ENCODE measurements at regions not wholly inside any gene's neighbourhood (a gene's known extent, or its start where the extent isn't known, plus 50 kb on each side); places are given as distances from the start of the nearest gene placed in this dataset.

DNA sequence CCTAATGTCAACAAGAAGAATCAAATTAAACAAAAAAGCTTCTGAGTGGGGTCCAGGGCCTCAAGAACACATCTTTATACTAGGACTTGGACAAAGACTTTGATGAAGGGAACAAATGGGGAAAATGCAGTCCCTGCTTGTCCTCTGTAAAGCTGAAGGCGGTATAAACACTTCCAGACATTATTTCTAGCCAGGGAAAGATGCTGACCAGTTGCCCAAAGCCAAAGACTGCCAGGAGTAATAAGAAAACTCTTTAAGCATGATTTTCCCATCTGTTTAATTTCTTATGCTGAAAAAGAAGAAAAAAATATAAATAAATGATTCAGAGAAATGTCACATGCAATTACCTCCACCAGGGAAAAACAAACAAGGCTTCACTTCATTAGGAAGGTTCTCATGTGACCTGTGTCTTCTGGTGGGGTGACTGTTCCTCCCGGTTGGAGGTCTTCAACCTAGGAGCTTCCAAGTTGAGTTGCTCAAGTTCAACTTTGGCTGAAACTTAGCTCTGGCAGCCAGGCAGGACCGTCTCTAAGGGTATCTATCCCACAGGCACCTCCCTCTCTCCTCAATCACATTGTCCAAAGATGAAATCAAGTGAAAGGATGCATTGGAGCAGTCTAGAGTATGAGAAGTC, 65.2 kb upstream of the KCNE2 start:
- DNase-seq (ENCODE audit: insufficient read length, low spot score), result no peak
- no peak for FAIRE-seq
- TF ChIP-seq POU2F2 (IDR thresholded peaks at IDR 0.05; ENCODE audit: low read depth, low read length) (no peak), POLR2AphosphoS5 (IDR thresholded peaks at IDR 0.05; ENCODE audit: low read depth, low read length) (no peak), PAX5 (IDR thresholded peaks at IDR 0.05; ENCODE audit: insufficient read depth, low read length, severe bottlenecking) (no peak)

DNA sequence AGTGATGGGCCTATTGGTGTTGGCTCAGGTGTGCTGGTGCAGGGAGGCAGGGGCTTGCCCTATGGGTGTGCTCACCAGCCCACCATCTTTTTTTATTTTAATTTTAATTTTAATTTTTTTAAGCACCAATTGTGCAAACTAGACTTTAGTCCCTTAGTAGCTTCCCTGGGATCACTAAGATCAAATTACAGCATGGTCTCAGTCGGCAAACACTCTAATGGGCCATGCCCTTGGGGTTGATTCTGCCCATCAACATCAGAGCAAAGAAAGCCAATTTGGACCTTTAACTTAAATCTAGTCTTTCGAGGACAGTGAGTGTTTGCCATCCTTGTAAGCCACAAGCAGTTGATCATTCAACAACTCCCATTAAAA, 64.7 kb upstream of the KCNE2 start:
- TF ChIP-seq POU2F2 (IDR thresholded peaks at IDR 0.05; ENCODE audit: low read depth, low read length) (no peak), POLR2AphosphoS5 (IDR thresholded peaks at IDR 0.05; ENCODE audit: low read depth, low read length) (no peak), PAX5 (IDR thresholded peaks at IDR 0.05; ENCODE audit: insufficient read depth, low read length, severe bottlenecking) (no peak), POLR2A (IDR thresholded peaks at IDR 0.05; ENCODE audit: low read depth, low read length) (no peak), TAF1 (IDR thresholded peaks at IDR 0.05; ENCODE audit: low read depth, low read length) (no peak), SPI1 (IDR thresholded peaks at IDR 0.05; ENCODE audit: low read depth, low read length) (no peak)
- no peak for DNase-seq (ENCODE audit: insufficient read length, low spot score)
- no peak for FAIRE-seq

DNA sequence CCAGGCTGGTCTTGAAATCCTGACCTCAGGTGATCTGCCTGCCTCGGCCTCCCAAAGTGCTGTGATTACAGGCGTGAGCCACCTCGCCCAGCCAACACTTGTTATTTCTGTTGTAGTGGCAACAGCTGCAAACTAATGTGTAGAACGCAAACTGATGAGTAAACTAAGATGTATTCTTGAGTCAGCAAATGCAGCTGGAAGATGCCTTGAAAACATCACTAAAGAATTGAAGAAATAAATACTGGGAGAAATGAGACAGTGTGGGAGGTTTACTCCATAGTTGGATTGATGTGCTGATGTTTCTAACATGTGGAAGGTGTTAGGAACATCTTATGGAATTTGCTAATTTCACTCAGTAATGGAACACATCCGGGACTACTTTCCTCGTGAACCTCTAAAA, 61.3 kb upstream of the KCNE2 start:
- no peak for DNase-seq (ENCODE audit: insufficient read length, low spot score)
- FAIRE-seq, result no peak
- TF ChIP-seq POLR2A (IDR thresholded peaks at IDR 0.05; ENCODE audit: low read depth, low read length) (no peak), TAF1 (IDR thresholded peaks at IDR 0.05; ENCODE audit: low read depth, low read length) (no peak), PAX5 (IDR thresholded peaks at IDR 0.05; ENCODE audit: insufficient read depth, low read length, severe bottlenecking) (no peak), SPI1 (IDR thresholded peaks at IDR 0.05; ENCODE audit: low read depth, low read length) (no peak), POLR2AphosphoS5 (IDR thresholded peaks at IDR 0.05; ENCODE audit: low read depth, low read length) (no peak)

DNA sequence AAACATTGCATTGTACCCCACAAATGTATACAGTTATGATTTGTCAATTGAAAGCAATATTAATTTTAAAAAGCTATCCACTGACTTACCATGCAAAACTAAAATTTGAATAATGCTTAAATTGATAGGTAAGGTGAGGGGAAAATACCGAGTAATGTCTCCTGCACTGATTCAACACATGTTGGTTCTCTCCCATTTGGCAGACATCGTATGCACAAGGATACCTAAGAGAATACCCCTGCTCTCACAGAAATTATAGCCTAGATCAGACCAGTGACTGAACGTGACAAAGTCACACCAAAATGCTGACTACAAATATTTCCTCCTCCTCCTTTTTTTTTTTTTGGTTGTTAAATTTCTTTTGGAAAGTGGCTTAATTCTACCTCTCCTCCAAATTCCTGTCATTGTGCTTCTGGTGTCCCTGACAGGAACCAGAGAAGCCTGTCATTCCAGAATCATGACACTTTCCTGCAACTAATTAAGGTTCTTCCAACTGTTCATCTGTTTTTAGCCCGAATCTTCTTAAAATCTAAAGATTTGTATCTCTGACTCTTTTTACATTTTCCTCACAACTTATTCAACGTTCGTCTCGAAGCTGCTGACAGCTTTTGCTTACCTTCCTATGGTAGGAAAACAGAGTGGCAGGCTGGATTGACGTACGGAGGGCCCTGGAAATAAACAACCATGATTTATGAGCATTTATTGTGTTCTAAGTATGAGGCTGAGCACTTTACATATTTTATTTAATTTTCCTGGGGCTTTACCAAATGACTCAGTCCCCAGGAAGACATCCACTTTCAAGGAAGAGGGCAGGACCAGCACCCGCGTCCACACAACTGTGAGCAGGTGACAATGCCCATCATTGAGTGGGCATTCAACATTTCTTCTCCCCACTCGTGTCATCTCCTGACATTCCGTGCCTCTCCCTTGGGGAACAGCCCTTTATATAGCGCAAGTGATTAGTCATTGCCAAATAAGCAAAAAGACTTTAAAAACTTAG, 57.9 kb upstream of the KCNE2 start:
- no peak for DNase-seq (ENCODE audit: insufficient read length, low spot score)
- TF ChIP-seq SPI1 (IDR thresholded peaks at IDR 0.05; ENCODE audit: low read depth, low read length), result no peak
- TF ChIP-seq POLR2AphosphoS5 (IDR thresholded peaks at IDR 0.05; ENCODE audit: low read depth, low read length), result no peak
- TF ChIP-seq POU2F2 (IDR thresholded peaks at IDR 0.05; ENCODE audit: low read depth, low read length), result no peak
- no peak for TF ChIP-seq PAX5 (IDR thresholded peaks at IDR 0.05; ENCODE audit: insufficient read depth, low read length, severe bottlenecking)
- no peak for TF ChIP-seq TAF1 (IDR thresholded peaks at IDR 0.05; ENCODE audit: low read depth, low read length)
- no peak for TF ChIP-seq POLR2A (IDR thresholded peaks at IDR 0.05; ENCODE audit: low read depth, low read length)
- FAIRE-seq, result no peak

DNA sequence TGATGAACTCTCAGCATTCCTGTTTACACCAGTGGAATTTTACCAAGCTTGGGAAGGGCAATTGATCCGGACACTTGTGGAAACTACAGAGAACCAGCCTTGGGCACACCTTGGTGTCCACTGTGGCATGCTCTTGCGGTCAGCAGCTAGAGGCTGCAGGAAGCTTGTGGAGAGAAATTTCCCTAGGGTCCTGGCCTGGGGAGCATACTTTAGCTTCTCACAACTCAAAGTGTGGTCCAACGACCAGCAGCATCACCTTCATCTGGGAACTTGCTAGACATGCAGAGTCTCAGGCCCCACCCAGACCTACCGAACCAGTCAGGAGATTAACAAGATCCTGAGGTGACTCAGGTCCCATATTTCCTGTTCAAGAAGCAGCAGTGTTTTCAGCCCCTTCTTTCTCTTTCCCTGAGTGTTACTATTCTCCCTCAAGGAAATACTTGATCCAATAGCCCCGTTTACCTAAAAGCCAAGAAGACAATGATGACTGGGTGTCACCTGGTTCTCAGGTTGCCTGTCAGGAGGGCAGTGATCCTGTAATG, 55.7 kb upstream of the KCNE2 start:
- FAIRE-seq (no peak), DNase-seq (ENCODE audit: insufficient read length, low spot score) (no peak)
- TF ChIP-seq SPI1 (IDR thresholded peaks at IDR 0.05; ENCODE audit: low read depth, low read length) (no peak), TAF1 (IDR thresholded peaks at IDR 0.05; ENCODE audit: low read depth, low read length) (no peak), POU2F2 (IDR thresholded peaks at IDR 0.05; ENCODE audit: low read depth, low read length) (no peak), POLR2A (IDR thresholded peaks at IDR 0.05; ENCODE audit: low read depth, low read length) (no peak), PAX5 (IDR thresholded peaks at IDR 0.05; ENCODE audit: insufficient read depth, low read length, severe bottlenecking) (no peak), POLR2AphosphoS5 (IDR thresholded peaks at IDR 0.05; ENCODE audit: low read depth, low read length) (no peak)

DNA sequence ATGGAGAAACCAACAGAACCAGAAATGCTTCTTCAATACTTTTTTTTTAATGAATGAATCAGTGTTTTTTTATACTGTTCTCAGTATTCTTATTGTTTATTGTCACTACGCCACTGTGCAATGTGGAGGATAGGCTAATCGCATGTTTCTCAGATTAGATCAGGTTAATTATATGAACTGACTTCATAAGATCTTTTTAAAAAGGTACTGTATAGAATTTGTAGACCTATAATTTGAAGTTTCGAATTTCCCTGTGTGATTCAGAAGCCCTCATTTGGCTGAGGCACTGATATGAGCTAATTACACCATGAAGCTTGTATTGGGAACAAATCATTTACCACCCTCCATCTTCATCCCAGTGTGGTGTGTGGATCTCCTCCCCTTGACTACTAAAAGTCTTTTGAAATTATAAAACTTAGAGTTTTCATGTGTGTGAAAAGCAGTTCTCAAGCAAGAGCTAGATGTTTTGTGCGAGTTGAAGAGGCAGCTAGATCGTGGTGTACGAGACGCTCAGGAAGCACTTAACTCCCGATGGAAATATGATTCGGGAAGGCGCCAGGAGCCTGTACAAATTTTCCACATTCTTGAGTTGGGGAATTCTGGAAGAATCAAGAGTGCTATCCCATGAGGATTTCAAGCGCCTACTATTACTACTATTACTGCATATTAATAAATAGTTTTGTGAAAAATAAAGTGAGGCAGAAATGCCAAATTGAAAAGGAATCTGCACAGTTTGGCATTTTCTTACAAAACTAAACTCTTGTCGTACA, 52.1 kb upstream of the KCNE2 start:
- no peak for DNase-seq (ENCODE audit: insufficient read length, low spot score)
- FAIRE-seq, result no peak
- TF ChIP-seq POLR2A (IDR thresholded peaks at IDR 0.05; ENCODE audit: low read depth, low read length), result no peak
- TF ChIP-seq TAF1 (IDR thresholded peaks at IDR 0.05; ENCODE audit: low read depth, low read length), result no peak
- no peak for TF ChIP-seq SPI1 (IDR thresholded peaks at IDR 0.05; ENCODE audit: low read depth, low read length)
- no peak for TF ChIP-seq POU2F2 (IDR thresholded peaks at IDR 0.05; ENCODE audit: low read depth, low read length)
- no peak for TF ChIP-seq PAX5 (IDR thresholded peaks at IDR 0.05; ENCODE audit: insufficient read depth, low read length, severe bottlenecking)
- no peak for TF ChIP-seq POLR2AphosphoS5 (IDR thresholded peaks at IDR 0.05; ENCODE audit: low read depth, low read length)

DNA sequence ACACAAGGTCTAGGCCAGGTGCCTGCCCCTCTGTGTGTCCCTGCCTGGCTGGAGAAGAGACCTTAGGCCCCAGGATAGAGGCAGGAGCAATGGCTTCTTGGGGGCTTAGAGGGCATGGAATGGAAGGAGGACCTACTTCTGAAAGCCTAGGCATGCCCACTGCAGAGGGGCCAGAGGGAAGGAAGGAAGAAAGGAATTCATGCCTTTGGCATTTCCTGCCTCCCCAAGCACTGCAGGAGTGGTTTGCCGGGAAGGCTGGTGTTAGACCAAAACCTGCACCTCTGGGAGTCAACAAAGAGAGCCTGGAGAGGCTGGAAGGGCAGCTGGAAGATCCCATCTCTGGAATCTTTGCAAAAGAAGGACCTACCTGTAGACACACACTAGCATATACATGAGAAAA, 50.7 kb upstream of the KCNE2 start:
- FAIRE-seq (no peak), DNase-seq (ENCODE audit: insufficient read length, low spot score) (no peak)
- TF ChIP-seq POU2F2 (IDR thresholded peaks at IDR 0.05; ENCODE audit: low read depth, low read length), result no peak
- no peak for TF ChIP-seq SPI1 (IDR thresholded peaks at IDR 0.05; ENCODE audit: low read depth, low read length)
- no peak for TF ChIP-seq POLR2A (IDR thresholded peaks at IDR 0.05; ENCODE audit: low read depth, low read length)
- TF ChIP-seq PAX5 (IDR thresholded peaks at IDR 0.05; ENCODE audit: insufficient read depth, low read length, severe bottlenecking), result no peak
- TF ChIP-seq POLR2AphosphoS5 (IDR thresholded peaks at IDR 0.05; ENCODE audit: low read depth, low read length), result no peak
- TF ChIP-seq TAF1 (IDR thresholded peaks at IDR 0.05; ENCODE audit: low read depth, low read length), result no peak

Measured in GM12891 (cell line).